ENCODE measurements at regions not wholly inside any gene's neighbourhood (a gene's known extent, or its start where the extent isn't known, plus 50 kb on each side); places are given as distances from the start of the nearest gene placed in this dataset.

DNA sequence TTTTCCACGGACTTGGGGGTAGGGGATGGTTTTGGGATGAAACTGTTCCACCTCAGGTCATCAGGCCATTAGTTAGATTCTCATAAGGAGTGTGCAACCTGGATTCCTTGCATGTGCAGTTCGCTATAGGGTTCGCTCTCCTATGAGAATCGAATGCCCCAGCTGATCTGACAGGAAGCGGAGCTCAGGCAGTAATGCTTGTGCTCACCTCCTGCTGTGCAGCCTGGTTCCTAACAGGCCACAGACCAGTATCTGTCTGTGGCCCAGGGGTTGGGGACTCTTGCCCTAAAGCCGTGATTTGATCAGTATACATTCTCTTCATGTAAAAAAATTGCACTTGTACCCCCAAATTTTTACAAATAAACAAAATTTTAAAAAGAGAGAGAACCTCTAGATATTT is 219.4 kb upstream of the CPNE8 start:
- no peak for DNase-seq

DNA sequence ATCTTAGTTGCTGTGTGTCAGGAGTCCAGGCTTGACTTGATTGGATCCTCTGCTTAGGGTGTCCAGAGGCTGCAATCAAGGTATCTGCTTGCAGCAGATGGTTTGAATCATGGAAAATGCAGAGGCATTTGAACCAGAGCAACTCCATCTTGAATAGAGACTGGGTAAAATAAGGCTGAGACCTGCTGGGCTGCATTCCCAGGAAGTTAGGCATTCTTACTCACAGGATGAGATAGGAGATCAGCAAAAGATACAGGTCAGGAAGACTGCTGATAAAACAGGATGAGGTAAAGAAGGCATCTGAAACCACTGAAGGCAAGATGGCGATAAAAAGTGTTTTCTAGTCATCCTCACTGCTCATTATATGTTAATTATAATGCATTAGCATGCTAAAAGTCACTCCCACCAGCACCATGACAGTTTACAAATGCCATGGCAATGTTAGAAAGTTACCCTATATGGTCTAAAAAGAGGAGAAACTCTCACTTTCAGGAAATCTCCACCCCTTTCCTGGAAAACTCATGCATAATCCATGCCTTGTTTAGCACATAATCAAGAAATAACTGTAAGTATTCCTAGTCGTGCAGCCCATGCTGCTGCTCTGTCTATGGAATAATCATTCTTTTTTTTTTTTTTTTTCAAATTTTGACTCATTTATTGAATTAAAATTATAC is 218.3 kb upstream of the CPNE8 start:
- DNase-seq, result no peak

DNA sequence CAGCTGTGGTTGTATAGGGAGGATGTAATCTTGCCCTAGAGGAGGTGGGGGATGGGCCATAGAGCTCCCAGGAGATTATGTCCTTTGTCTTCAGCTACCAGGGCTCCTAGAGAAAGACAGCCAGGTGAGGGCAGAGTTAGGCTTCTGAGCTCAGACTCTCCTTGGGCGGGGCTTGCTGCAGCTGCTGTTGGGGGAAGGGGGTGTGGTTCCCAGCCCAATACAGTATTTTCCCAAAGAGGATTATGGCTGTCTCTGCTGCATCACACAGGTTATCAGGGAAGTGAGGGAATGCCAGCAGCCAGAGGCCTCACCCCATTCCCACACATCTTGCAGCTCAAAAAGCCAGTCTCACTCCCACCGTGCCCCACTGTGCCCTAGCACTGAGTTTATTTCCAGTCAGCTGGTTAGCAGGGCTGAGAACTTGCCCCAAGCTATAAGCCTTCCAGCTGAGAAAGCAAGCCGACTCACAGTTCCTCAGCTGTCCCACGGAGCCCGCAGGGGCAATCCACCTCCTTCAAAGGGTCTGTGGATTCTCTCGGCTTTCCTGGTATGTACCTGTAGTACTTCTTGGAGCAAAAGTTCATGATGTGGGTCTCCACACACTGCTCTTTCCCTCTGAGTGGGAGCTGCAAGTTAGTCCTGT is 217.3 kb upstream of the CPNE8 start:
- DNase-seq, result no peak

DNA sequence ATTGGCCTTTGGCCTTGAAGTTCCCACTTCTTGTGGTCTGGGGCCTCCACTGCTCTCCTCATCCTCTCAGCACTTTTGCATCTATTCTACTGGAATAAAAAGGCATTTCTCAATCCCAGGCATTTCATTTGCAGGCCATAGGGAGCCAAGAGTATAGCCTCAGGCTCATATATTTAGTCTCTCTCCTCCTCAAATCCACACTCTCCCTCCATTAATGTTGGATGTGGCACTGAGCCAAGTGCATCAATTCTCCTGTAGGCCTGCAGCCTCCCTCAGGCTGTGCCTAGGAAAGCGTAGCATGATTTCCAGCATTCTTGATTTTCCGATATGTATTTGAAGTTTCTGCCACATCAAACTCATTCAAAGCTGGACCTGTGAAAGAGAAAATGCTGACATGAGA is 211.5 kb upstream of the CPNE8 start:
- DNase-seq, result no peak

DNA sequence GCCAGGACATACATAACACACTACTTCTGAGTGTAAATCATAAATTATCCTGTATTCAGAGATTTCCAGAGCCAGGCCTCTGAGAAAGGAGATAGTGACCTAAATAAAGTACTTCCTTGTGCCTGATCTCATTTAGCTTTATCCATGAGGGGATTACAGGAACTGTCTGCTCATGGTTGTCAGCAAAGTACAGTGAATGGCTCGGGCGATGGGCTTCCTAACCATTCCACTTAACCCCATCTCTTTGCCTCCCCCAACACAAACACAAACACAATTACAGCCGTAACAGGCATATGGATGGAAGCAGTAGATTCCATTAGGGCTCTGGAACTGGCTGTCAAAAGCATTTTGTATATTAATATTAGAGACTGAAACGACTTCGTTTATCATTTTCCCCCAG is 206.7 kb upstream of the CPNE8 start:
- DNase-seq, result no peak

DNA sequence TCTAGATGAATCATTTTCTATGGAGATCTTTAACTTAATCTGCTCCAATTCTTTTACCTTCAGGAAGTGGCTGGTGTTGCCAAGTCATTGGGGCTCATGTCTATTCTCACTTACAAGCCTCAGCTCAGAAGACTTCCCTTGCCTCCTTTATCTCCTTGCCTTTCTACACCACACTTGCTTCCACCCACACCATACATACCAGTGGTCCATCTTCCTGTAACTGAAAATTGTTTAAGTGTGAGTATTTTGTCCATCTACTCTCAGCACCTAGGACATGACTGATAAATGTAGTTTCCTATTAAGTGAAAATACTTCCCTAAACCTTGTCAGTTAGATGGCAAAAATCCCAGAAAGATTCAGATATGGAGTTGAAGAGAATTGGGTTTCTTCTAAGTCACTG is 199.7 kb upstream of the CPNE8 start:
- DNase-seq, result no peak

DNA sequence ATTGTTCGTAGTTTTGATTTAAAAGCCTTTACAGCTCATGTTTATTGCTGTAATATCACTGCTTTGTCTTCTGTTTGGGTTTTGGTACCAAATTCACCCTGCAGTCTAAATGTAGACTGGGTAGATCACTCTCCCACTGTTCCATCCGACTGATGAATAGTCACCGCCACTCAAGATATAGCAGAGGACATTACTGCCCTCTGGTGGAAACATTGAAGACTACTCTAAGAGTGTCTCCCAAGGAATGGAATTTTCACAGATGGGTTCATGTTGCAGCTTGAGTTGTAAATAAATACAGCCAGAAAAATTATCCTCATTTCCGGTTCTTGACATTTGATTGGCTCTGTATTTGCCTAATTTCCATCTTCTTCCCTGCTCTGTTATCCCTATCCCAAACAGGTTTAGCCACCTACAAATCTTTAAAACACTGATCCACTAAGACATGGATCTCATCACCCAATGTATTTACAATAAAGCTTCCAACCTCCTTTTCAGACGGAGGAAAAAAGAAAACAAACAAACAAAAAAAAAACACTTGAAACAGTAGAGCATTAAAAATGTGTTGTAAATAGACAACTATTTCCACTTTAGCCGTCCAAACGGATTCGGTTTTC is 198.3 kb upstream of the CPNE8 start:
- DNase-seq, result peak; percentile 19

DNA sequence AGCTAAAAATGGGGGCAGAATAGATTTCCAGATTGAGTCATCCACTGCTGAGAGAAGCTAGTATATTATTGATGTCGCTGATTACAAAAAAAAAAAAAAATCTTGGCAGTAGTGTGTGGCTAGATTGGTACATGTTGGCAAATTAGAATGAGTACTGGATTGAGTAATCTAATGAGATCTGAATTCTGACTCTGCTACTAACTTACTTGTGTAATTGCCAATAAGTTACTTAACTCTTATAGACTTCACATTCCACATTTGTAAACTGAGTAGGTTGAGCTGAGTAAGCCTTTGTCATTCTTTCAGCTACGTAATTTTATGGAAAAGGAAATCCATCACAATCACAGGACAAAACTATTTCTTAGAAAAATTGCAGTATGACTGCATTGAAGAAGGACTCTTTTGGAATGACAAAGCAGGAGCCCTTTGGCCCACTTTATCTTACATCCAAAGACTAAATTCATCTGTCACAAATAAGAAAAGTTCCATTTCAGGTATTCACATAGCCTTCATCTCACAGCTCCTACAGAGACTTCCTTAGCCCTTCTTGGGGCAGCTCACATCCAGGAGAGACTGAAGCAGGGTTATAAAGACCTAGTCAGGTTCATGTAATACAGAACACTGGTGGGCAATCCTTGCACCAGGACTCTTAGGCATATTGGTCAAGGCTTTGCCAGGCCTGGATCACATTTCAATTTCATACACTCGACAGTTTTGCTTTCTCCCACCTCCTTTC is 197.3 kb upstream of the CPNE8 start:
- peak; percentile 8 for DNase-seq

DNA sequence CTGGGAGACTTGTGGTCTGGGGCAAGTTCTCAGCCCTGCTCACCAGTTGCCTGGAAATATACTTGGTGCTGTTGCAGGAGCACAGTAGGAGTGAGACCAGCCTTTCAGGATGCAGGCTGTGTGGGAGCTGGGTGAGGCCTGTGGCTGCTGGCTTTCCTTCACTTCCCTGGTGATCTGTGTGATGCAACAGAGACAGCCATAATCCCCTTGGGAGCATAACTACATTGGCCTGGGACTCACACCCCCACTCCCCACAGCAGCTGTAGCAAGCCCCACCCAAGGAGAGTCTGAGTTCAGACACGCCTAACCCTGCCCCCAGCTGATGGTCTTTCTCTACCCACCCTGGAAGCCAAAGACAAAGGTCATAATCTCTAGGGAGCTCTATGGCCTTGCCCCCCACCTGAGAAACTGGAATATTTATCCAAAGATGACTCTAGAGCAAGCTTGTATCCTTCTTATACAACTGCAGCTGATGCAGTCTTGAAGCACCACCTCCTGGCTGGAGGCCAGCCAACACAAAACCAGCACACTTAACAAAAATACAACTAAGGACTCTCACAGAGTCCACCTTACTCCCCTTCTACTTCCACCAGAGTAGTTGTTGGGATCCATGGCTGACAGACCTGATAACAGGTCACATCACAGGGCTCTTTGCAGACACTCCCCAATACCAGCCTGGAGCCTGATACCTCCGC is 190.4 kb upstream of the CPNE8 start:
- DNase-seq, result no peak

DNA sequence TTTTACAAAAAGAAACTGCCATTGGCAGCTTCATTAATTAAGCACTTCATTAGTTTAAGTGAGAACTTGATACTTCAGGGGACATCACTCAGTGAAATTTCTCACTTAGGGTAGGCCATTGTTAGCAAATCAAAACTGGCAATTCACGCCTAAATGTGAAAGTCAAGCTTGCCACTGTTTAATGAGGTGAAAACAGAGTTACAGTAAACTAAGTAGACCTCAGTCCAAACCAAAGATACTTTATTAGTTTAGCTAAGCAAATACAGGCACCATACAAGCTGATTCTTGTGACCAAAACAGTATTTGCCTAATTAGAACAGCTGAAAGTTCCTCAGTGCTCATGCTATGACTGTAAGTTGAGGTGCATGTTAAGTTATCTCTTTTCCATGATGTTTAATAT is 176.5 kb upstream of the CPNE8 start:
- no peak for DNase-seq

DNA sequence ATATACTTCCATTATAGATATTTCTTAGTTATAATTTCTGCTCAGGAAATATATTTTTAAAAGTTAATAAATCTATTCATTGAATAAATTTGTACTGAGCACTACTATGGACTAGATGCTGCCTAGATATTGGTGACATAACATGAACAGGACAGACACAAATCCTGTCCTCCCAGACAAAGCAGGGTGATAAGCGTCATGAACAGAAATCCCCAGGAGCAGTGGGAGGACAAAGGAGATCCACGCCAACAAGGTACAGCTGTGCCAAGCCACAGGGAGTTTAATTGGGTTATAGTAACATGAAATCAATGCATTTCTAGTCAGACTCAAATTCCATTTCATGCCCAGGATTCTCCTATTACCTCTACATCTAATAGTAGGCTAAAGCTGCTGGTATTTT is 171.8 kb upstream of the CPNE8 start:
- DNase-seq, result no peak

DNA sequence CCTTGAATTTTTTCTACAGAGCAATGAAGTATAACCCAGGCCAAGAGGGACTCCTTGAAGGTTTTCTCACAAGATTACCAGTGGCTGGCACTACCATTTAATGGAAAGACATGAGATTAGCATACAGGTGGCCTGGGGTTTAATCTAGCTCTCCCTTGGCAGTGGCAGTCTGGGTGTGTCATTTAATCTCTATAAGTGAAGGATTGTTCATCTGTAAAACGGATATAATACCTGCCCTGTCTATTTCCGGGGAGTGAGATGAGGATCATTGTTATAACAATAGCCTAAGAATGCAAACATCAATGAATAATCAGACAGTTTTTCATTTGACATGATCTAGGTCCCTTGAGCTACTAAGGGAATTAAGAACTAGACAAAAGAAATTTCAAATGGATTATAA is 168.7 kb upstream of the CPNE8 start:
- DNase-seq, result no peak

DNA sequence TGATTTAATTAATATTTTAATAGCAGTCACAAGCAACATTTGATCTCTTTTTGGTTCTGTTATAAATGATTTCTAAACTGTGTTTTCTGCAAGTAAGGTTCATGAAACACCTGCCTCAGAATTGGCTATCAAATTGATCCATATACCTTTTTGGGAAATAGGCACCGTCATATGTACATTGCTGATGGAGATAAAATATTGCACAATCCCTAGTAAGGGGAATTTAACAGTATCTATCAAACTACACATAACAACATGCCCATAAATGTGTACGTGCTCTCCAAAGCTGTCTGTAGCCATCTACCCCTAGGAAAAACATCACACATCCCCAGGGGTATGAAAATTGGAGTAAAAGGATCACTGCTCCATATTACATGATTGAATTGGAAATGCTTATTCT is 167.3 kb upstream of the CPNE8 start:
- DNase-seq, result no peak

DNA sequence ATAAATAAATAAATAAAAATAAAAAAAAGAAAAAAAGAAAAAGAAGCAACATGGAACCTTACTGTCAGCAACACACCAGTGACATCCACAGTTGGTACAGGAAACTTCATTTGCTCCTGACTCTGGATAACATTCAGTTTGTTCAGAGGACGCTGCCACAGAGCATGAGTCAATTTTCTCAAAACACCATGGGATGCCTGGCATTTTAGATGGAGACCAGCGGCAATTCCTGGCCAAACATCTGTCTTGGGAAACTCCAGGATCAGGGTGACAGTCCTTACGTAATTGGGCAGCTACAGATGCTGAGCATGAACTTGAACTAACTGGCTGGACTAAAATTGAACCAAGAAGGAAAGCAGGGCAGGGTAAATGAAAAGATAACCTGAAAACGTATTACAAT is 166.2 kb upstream of the CPNE8 start:
- DNase-seq, result no peak

DNA sequence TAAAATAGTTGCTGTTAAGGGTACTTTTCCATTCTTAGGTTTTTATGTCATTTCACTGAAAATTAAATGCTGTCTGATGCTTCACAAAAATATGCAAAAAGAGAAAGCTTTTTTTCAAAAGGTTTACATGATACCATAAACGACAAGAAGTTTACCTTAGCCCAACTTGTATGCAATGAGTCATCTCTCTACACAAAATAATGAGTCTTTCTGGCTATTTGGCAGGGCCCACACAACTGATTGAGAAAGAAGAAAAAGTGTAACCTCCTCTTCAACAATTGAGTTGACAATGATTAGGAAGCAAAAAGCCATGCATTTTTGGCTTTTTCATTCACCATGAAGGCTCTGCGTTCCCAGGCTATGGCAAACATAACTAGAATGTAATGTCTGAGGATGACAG is 165.4 kb upstream of the CPNE8 start:
- DNase-seq, result no peak

DNA sequence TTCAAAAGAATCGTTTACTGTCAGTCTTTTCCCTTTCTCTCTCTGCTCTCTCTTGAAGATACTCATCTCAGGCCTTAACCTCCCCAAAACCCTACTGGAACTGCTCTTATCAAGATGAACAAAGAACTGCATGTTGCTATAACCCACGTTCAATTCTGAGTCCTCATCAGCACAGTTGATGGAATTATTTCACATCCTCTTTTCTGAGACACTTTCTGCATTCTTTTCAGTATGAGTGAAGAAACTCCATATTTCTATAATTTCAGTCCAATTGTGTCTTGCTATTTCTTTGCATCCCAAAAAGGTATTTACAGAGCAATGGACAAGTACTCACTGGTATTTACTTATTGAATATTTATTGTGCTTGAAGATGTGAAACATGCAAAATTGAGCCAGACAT is 160.1 kb upstream of the CPNE8 start:
- no peak for DNase-seq

DNA sequence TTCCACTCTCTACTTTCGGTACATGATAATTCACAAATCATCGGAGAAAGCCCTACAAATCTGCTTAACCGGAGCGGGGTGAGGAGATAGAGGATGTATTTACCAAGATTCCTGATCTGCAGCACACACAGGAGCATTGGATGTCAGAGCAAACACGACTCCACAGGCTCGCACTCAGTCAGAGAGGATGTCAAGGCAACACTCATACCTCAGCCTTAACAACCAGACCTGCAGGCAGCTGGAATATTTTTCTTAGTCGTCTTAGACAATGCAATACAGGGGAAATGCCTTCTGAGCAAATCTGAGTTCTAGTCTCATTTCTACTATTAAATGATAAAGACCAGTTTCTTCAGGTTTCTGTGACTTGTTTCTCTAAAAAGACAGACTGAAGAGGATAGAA is 159.3 kb upstream of the CPNE8 start:
- DNase-seq, result no peak

DNA sequence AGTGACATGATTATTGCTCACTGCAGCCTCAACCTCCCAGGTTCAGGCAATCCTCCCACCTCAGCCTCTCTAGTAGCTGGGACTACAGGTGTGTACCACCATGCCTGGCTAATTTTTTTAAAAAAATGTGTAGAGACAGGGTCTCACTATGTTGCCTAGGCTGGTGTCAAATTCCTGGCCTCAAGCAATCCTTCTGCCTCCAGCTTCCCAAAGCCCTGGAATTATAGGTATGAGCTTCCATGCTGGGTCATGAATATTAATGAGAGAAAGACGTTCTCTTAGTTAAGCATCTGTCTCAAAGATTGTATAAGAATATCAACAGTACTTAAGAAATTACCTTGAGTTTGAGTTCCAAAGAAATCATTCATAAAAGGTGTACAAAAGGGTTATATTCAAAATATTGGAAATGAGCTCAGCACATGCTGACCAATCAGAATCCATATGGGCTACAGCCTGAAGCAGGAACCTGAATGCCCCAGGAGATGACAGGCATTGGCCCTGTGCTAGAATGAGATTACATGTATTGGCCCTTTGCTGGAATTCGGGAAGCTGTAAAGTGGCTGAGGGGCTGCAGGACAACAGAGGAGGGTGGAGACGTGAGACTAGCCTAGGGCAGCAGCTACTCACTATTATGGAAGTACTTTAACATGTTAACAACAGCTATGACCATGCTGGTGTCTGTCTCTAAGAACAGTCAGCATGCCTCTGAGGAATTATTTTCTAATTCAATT is 157.0 kb upstream of the CPNE8 start:
- DNase-seq, result no peak

DNA sequence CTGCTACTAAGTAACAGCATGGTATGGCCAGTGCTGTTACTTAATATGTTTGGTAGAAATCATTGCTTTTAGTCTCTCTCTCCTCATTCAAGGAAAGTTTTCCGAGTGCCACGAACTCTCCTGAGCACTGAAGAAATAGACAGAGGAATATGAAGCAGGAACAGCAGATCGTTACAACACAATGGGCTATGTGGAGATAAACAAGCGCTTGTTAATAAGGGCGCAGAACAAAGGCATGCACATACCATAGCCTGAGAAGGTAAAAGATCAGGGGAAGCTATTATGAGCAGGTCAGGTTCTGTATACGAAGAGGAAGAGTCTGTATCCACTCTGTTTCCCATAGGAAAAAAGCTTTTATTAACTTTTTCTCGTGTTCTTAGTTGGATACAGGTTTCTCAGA is 156.2 kb upstream of the CPNE8 start:
- DNase-seq, result no peak

DNA sequence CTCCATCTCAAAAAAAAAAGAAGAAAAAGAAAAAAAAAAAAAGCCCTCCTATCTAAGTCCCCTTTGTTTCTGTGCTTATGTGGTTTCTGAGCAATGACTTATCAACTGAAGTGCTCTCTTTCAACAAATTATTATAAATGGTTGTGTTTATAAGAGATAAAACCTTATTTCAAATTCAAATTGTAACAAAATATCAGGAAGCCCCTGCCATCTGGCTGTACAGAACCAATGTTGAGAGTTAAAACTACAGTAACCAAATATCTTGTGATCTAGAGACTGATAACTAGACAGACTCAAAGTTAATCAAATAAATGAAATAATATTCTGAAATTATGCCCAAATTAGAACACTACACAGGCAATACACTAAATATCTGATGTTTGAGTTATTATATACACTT is 143.0 kb upstream of the CPNE8 start:
- DNase-seq, result no peak

DNA sequence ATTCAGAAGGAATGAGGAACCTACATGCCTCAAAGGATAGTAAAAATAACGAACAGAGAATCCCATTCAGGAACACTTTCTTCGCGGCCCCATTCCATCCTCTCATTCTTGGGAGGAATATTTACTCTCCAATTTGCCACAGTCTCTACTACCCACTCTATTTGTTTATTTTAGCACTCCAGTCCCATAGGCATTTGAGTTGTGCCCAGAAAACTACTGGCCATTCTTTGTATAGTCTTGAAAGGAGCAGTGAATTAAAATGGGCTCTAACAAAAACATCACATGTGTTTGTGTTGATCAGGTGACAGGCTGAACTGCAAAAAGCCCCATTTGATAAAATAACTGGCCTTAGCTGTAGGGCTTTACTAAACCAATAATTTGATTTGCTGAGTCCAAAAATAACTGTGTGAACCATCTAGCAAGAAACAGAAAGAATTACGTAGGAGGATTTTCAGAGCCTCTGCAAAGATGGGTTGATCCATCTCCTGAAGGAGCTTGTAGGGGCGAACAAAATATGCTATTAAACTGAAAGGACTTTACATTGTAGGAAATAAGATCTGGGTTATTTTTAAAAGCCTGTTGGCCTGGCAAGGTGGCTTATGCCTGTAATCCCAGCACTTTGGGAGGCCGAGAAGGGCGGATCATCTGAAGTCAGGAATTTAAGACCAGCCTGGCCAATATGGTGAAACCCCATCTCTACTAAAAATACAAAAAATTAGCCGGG is 142.3 kb upstream of the CPNE8 start:
- no peak for DNase-seq

DNA sequence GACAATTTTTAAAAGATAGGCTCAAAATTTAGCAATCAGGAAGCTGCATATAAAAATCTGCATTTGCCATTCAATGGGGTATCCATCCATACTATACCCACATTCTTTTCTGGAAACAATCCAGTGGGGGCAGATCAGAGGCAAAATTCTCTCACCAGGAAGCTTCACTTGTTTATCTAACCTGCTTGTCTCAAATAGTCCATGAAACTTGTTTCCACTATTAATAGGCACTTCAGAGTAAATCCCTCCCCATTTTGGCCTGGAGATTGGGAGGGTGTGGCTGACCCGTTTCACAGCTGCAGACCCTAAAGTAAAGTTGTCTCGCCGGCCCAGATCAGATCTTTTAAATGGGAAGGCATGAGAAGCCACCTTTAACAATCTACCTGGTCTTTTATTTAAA is 139.4 kb upstream of the CPNE8 start:
- DNase-seq, result no peak
